ENCODE measurements at regions not wholly inside any gene's neighbourhood (a gene's known extent, or its start where the extent isn't known, plus 50 kb on each side); places are given as distances from the start of the nearest gene placed in this dataset.

DNA sequence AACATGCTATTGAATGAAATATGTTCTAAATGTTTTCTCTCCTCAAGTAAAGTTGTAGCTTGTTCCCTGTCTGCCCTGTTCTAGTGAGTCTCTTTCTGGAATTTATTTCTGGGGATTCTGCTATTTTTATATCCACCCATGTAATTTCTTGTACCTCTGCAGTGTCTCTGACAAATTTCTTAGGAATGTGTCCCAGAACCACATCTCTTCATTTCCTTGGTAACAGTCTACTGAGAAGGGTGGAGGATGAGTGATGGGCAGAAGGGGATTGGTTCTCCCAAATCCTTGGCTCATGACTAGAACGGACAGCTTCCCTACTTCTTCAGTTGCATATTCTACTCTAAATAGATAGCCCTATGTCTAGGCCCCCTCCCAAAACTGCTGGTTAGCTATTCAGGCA, 490.6 kb upstream of the LINC00305 start:
- no peaks in the 10 kb centered on the region for H3K9me3 Mint-ChIP-seq
- Histone ChIP-seq H3K9ac (ENCODE audit: extremely low read depth, low read length, poor library complexity, severe bottlenecking) (no peak overlapping the region), H3K4me1 (ENCODE audit: control insufficient read depth, insufficient read depth, low read length) (no peaks in the 10 kb centered on the region), H3K9me3 (ENCODE audit: control insufficient read depth, low read length) (no peaks in the 10 kb centered on the region), H3K27ac (ENCODE audit: low read depth, low read length) (no peak overlapping the region), H3K27me3 (ENCODE audit: control insufficient read depth, insufficient read depth, low read length, poor library complexity, severe bottlenecking) (peaks cover 50% of the 10 kb centered on the region), H3K36me3 (ENCODE audit: control insufficient read depth, insufficient read depth, low read length) (no peaks in the 10 kb centered on the region), H3K4me3 (ENCODE audit: low read length) (no peak overlapping the region)
- WGBS, 2 experiments (ENCODE audit: insufficient coverage in 1 of 2, insufficient read length in 1 of 2): 100% methylated on average over 1 of the region's 1 CpG
- H3K36me3 Mint-ChIP-seq (ENCODE audit: low read depth): no peaks in the 10 kb centered on the region
- peaks cover 67% of the 10 kb centered on the region for H3K27me3 Mint-ChIP-seq (ENCODE audit: insufficient read depth)
- no peak for DNase-seq
- no peaks in the 10 kb centered on the region for H3K4me1 Mint-ChIP-seq
- no peak overlapping the region for H3K4me3 Mint-ChIP-seq
- no peak overlapping the region for H3K27ac Mint-ChIP-seq
- TF ChIP-seq, protein P1, sequence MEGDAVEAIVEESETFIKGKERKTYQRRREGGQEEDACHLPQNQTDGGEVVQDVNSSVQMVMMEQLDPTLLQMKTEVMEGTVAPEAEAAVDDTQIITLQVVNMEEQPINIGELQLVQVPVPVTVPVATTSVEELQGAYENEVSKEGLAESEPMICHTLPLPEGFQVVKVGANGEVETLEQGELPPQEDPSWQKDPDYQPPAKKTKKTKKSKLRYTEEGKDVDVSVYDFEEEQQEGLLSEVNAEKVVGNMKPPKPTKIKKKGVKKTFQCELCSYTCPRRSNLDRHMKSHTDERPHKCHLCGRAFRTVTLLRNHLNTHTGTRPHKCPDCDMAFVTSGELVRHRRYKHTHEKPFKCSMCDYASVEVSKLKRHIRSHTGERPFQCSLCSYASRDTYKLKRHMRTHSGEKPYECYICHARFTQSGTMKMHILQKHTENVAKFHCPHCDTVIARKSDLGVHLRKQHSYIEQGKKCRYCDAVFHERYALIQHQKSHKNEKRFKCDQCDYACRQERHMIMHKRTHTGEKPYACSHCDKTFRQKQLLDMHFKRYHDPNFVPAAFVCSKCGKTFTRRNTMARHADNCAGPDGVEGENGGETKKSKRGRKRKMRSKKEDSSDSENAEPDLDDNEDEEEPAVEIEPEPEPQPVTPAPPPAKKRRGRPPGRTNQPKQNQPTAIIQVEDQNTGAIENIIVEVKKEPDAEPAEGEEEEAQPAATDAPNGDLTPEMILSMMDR (conservative IDR thresholded peaks at IDR 0.05): no peak

DNA sequence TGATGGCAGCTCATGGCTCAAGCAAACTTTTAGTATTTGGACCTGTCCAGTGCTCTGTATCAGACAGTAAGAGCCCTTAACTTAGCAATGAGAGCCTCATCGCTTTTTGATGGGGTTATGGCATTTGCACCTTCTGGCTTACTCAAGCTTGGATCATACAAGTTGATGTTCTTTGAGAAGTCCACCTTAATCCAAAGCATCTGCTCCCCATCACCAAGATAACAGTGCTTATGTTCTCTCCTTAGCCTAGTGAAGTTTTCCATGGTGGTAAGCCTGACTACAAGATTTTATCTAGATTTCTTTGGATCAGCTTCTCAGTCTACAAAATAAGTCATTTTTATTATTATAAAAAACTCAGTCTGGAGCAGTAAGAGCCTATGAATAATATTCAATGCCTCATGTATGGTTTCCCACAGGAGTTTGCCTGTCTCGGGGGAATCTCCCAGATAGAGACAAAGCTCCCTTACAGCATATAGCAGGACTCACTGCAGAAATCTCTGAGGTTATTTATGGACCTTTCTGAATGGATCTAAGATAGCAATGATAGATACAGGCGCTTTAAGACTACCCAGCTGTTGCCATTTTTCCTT, 472.2 kb upstream of the LINC00305 start:
- no peak for DNase-seq
- Histone ChIP-seq H3K27ac (ENCODE audit: low read depth, low read length) (no peak overlapping the region), H3K9me3 (ENCODE audit: control insufficient read depth, low read length) (no peaks in the 10 kb centered on the region), H3K4me3 (ENCODE audit: low read length) (no peak overlapping the region), H3K27me3 (ENCODE audit: control insufficient read depth, insufficient read depth, low read length, poor library complexity, severe bottlenecking) (peaks cover 31% of the 10 kb centered on the region), H3K9ac (ENCODE audit: extremely low read depth, low read length, poor library complexity, severe bottlenecking) (no peak overlapping the region), H3K36me3 (ENCODE audit: control insufficient read depth, insufficient read depth, low read length) (no peaks in the 10 kb centered on the region), H3K4me1 (ENCODE audit: control insufficient read depth, insufficient read depth, low read length) (no peaks in the 10 kb centered on the region)
- Mint-ChIP-seq H3K36me3 (ENCODE audit: low read depth) (no peaks in the 10 kb centered on the region), H3K4me3 (no peak overlapping the region), H3K4me1 (no peaks in the 10 kb centered on the region), H3K9me3 (no peaks in the 10 kb centered on the region), H3K27ac (no peak overlapping the region), H3K27me3 (ENCODE audit: insufficient read depth) (peaks cover 23% of the 10 kb centered on the region)
- 86 to 100% methylated on average over 1 to 3 of the region's 3 CpGs for WGBS, 2 experiments (ENCODE audit: insufficient coverage in 1 of 2, insufficient read length in 1 of 2)
- TF ChIP-seq, protein P1 (conservative IDR thresholded peaks at IDR 0.05): no peak

DNA sequence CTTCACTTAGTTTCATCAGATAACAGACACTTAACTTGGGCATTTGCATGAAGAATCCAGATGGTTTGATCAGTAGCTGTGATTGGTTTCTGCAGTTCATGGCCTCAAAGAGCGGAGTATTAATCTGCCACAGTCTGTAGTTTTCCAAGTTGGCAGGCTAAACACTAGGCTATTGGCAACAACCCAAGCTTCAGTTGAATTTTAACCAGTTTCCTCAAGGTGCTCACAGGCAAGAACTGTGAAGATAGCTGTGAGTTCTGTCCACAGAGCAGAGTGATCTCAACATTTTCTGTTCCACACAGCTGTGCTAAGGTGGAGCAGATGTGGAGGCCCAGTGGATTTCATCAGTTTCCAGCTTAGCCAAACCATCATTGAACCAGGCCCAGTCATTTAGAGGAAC, 469.5 kb upstream of the LINC00305 start:
- WGBS, 2 experiments (ENCODE audit: insufficient coverage in 1 of 2, insufficient read length in 1 of 2): 94 to 100% methylated on average over 1 of the region's 1 CpG
- Histone ChIP-seq H3K4me1 (ENCODE audit: control insufficient read depth, insufficient read depth, low read length) (no peaks in the 10 kb centered on the region), H3K36me3 (ENCODE audit: control insufficient read depth, insufficient read depth, low read length) (no peaks in the 10 kb centered on the region), H3K9me3 (ENCODE audit: control insufficient read depth, low read length) (no peaks in the 10 kb centered on the region), H3K9ac (ENCODE audit: extremely low read depth, low read length, poor library complexity, severe bottlenecking) (no peak overlapping the region), H3K27ac (ENCODE audit: low read depth, low read length) (no peak overlapping the region), H3K27me3 (ENCODE audit: control insufficient read depth, insufficient read depth, low read length, poor library complexity, severe bottlenecking) (peaks cover 33% of the 10 kb centered on the region), H3K4me3 (ENCODE audit: low read length) (no peak overlapping the region)
- DNase-seq: no peak
- H3K9me3 Mint-ChIP-seq: no peaks in the 10 kb centered on the region
- no peak overlapping the region for H3K4me3 Mint-ChIP-seq
- H3K36me3 Mint-ChIP-seq (ENCODE audit: low read depth): no peaks in the 10 kb centered on the region
- peaks cover 6% of the 10 kb centered on the region for H3K27me3 Mint-ChIP-seq (ENCODE audit: insufficient read depth)
- TF ChIP-seq, protein P1 (conservative IDR thresholded peaks at IDR 0.05): no peak
- H3K27ac Mint-ChIP-seq: no peak overlapping the region
- H3K4me1 Mint-ChIP-seq: no peaks in the 10 kb centered on the region

Measured in endodermal cell (in vitro differentiated cells).